ENCODE measurements at regions not wholly inside any gene's neighbourhood (a gene's known extent, or its start where the extent isn't known, plus 50 kb on each side); places are given as distances from the start of the nearest gene placed in this dataset.
"Not testable (repeated sequence)": the region's sequence is repeated elsewhere in the genome, so short reads cannot be mapped to it uniquely, and the experiment has no call there.

DNA sequence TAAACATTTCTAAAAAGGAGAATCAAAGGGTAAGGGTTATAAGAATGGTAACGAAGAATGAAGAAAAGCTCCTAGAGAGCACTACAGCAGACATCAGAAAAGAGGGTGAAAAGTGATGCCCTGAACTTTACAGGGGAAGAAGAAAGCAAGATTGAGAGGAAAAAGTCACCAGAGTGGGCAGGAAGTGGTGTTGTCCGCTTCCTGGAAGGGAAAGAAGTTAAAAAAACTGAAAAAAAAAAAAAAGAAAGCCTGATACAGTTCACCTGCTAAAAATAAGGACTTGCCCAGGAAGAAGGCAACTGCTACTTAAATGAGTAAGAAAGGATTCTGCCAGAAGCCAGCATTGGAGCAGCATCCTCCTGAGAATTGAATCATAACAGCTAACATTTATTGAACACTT lies 330.1 kb upstream of the PHF14 start:
- Histone ChIP-seq H3K4me1 (no peaks in the 10 kb centered on the region), H3K4me3 (no peak overlapping the region), H3K36me3 (no peaks in the 10 kb centered on the region), H3K27me3 (no peaks in the 10 kb centered on the region), H3K27ac (no peak overlapping the region), H3K9me3 (no peaks in the 10 kb centered on the region)
- intact Hi-C loops (cut with DNase I; ENCODE audit: low total_unique reads) = no loop called here
- TF ChIP-seq POLR2A (IDR thresholded peaks at IDR 0.05) (no peak), POLR2AphosphoS5 (IDR thresholded peaks at IDR 0.05) (no peak)
- TF ChIP-seq, protein P1, sequence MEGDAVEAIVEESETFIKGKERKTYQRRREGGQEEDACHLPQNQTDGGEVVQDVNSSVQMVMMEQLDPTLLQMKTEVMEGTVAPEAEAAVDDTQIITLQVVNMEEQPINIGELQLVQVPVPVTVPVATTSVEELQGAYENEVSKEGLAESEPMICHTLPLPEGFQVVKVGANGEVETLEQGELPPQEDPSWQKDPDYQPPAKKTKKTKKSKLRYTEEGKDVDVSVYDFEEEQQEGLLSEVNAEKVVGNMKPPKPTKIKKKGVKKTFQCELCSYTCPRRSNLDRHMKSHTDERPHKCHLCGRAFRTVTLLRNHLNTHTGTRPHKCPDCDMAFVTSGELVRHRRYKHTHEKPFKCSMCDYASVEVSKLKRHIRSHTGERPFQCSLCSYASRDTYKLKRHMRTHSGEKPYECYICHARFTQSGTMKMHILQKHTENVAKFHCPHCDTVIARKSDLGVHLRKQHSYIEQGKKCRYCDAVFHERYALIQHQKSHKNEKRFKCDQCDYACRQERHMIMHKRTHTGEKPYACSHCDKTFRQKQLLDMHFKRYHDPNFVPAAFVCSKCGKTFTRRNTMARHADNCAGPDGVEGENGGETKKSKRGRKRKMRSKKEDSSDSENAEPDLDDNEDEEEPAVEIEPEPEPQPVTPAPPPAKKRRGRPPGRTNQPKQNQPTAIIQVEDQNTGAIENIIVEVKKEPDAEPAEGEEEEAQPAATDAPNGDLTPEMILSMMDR (IDR thresholded peaks at IDR 0.05) = no peak
- no peak for DNase-seq (ENCODE audit: low spot score in 2 of 2)

DNA sequence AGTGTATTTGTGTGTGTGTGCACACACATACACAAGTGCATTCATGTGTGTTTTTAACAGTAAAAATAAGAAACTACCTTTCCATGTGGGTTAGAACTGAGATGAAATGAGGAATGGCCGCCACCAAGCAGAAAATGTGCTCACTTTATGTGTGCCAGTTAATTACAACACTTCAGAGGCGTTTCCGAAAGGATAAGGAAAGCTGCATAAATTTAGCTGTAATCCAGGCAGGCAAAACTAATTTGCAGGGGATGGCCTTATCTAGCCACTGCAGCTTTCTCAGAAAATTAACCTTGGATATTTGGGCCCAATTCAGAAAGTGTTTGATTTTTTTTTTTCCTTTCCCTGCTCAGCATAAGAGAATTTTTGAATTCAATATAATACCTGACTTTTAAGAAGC lies 328.8 kb upstream of the PHF14 start:
- Histone ChIP-seq H3K27ac (no peak overlapping the region), H3K27me3 (no peaks in the 10 kb centered on the region), H3K36me3 (no peaks in the 10 kb centered on the region), H3K4me3 (no peak overlapping the region), H3K9me3 (no peaks in the 10 kb centered on the region), H3K4me1 (no peaks in the 10 kb centered on the region)
- intact Hi-C loops (cut with DNase I; ENCODE audit: low total_unique reads) = no loop called here
- no peak for TF ChIP-seq POLR2AphosphoS5 (IDR thresholded peaks at IDR 0.05)
- TF ChIP-seq, protein P1 (IDR thresholded peaks at IDR 0.05) = no peak
- no peak for TF ChIP-seq POLR2A (IDR thresholded peaks at IDR 0.05)
- no peak for DNase-seq (ENCODE audit: low spot score in 2 of 2)

DNA sequence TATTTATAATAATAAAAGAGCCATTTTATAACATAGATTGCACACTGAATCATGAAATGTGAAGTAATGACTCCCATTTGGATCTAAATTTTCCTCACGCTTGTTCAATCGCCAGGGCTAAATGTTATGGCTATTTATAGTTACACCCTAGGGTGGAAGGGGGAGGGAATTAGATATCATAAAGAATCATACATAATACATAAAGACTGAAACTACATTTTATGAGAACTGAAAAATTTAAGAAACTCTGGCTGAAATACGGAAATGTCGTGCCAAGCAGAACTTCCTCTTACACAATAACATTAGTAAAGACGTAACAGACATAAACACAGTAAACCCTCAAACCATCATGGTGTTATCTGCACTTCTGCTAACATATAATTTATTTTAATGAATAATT lies 327.5 kb upstream of the PHF14 start:
- Histone ChIP-seq H3K4me1 (no peaks in the 10 kb centered on the region), H3K4me3 (no peak overlapping the region), H3K27ac (no peak overlapping the region), H3K9me3 (no peaks in the 10 kb centered on the region), H3K27me3 (no peaks in the 10 kb centered on the region), H3K36me3 (no peaks in the 10 kb centered on the region)
- TF ChIP-seq POLR2A (IDR thresholded peaks at IDR 0.05) (no peak), POLR2AphosphoS5 (IDR thresholded peaks at IDR 0.05) (no peak)
- TF ChIP-seq, protein P1 (IDR thresholded peaks at IDR 0.05) = no peak
- intact Hi-C loops (cut with DNase I; ENCODE audit: low total_unique reads) = no loop called here
- no peak for DNase-seq (ENCODE audit: low spot score in 2 of 2)

DNA sequence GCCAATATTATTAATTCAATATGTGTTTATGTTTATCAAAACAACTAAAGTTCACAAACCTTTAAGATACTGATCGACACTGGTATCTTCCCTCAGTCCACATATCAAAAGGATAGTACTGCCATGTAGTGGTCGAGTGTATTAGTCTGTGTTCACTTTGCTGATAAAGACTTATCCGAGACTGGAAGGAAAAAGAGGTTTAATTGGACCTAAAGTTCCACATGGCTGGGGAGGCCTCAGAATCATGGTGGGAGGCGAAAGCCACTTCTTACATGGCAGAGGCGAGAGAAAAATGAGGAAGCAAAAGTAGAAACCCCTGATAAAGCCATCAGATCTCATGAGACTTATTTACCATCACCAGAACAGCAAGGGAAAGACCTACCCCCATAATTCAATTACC lies 325.4 kb upstream of the PHF14 start:
- intact Hi-C loops (cut with DNase I; ENCODE audit: low total_unique reads) = no loop called here
- Histone ChIP-seq H3K36me3 (no peaks in the 10 kb centered on the region), H3K9me3 (no peaks in the 10 kb centered on the region), H3K27ac (no peak overlapping the region), H3K4me3 (no peak overlapping the region), H3K27me3 (no peaks in the 10 kb centered on the region), H3K4me1 (no peaks in the 10 kb centered on the region)
- DNase-seq (ENCODE audit: low spot score in 2 of 2) = no peak
- TF ChIP-seq POLR2AphosphoS5 (IDR thresholded peaks at IDR 0.05) = no peak
- TF ChIP-seq POLR2A (IDR thresholded peaks at IDR 0.05) = no peak
- TF ChIP-seq, protein P1 (IDR thresholded peaks at IDR 0.05) = no peak

DNA sequence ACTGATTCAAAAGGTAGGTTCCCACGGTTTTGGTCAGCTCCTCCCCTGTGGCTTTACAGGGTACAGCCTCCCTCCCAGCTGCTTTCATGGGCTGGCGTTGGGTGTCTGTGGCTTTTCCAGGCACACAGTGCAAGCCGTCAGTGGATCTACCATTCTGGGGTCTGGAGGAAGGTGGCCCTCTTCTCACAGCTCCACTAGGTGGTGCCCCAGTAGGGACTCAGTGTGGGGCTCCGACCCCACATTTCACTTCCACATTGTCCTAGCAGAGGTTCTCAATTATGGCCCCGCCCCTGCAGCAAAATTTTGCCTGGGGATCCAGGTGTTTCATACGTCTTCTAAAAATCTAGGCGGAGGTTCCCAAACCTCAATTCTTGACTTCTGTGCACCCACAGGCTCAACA lies 324.6 kb upstream of the PHF14 start:
- H3K27me3 ChIP-seq; intact Hi-C loops (cut with DNase I; ENCODE audit: low total_unique reads); DNase-seq (ENCODE audit: low spot score in 2 of 2); H3K27ac ChIP-seq; H3K4me1 ChIP-seq; H3K36me3 ChIP-seq; H3K4me3 ChIP-seq; H3K9me3 ChIP-seq: not testable (repeated sequence)

DNA sequence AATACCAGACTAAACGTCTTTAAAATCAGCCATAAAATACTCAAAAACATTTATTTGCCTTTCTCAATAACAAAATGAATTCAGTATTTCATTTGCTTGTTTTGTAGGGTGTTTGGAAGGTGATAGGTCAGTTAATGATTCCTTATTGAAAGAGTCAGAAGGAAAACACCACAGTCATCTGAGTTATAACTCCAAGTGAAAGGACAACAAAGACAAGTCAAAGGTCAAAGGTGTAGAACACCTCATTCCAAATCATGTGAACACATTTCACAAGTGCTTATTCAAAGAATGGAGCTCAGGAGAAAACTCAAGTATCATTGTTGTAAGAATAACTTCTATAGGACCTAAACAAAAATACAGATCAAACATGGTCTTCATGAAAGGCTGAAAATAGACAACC lies 318.6 kb upstream of the PHF14 start:
- no peaks in the 10 kb centered on the region for H3K36me3 ChIP-seq
- intact Hi-C loops (cut with DNase I; ENCODE audit: low total_unique reads) = no loop called here
- no peaks in the 10 kb centered on the region for H3K4me1 ChIP-seq
- no peak overlapping the region for H3K27ac ChIP-seq
- no peak for TF ChIP-seq POLR2AphosphoS5 (IDR thresholded peaks at IDR 0.05)
- TF ChIP-seq, protein P1 (IDR thresholded peaks at IDR 0.05) = no peak
- no peak for TF ChIP-seq POLR2A (IDR thresholded peaks at IDR 0.05)
- H3K27me3 ChIP-seq = no peaks in the 10 kb centered on the region
- H3K9me3 ChIP-seq = no peaks in the 10 kb centered on the region
- no peak for DNase-seq (ENCODE audit: low spot score in 2 of 2)
- no peak overlapping the region for H3K4me3 ChIP-seq
